ENCODE measurements at regions not wholly inside any gene's neighbourhood (a gene's known extent, or its start where the extent isn't known, plus 50 kb on each side); places are given as distances from the start of the nearest gene placed in this dataset.

DNA sequence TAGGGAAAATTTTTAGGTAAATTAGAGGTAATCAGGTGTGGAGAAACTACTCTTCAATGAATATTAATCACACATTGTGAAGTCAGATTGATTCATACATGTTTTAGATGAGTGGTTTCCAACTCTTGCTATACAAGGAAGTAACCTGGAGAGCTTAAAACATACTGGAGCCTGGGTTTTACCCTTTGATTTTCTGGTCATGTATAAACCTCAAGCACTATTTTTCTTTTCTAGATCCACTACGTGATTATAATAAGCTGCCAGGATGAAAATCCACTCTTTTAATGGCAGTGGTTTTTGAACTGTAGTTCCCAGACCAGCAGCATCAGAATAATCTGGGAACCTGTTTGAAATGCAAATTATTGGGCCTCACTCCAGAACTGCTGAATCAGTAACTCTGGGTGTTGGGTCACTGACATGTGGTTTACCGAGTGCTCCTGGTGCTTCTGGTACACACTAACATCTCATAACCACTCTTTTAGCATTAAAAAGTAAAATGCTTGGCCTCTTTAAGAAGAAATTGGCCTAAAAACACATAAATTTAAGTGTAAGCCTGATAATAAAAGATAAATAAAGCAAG lies 63.4 kb downstream of the DCAF12L1 start:
- TF ChIP-seq, protein P1, sequence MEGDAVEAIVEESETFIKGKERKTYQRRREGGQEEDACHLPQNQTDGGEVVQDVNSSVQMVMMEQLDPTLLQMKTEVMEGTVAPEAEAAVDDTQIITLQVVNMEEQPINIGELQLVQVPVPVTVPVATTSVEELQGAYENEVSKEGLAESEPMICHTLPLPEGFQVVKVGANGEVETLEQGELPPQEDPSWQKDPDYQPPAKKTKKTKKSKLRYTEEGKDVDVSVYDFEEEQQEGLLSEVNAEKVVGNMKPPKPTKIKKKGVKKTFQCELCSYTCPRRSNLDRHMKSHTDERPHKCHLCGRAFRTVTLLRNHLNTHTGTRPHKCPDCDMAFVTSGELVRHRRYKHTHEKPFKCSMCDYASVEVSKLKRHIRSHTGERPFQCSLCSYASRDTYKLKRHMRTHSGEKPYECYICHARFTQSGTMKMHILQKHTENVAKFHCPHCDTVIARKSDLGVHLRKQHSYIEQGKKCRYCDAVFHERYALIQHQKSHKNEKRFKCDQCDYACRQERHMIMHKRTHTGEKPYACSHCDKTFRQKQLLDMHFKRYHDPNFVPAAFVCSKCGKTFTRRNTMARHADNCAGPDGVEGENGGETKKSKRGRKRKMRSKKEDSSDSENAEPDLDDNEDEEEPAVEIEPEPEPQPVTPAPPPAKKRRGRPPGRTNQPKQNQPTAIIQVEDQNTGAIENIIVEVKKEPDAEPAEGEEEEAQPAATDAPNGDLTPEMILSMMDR (IDR thresholded peaks at IDR 0.05; ENCODE audit: poor library complexity) = no peak
- TF ChIP-seq EZH2 (IDR thresholded peaks at IDR 0.05; ENCODE audit: borderline replicate concordance) = no peak

Measured in hepatocyte (in vitro differentiated cells).